Hepatocyte (in vitro differentiated cells): ENCODE measurements at regions not wholly inside any gene's neighbourhood (a gene's known extent, or its start where the extent isn't known, plus 50 kb on each side); places are given as distances from the start of the nearest gene placed in this dataset.

Source experiments
- CTCF ChIP-seq: fragments of 200-600 bp; sonication (generic); IDR thresholded peaks from 2 replicates; pipeline ENCODE4 v1.5.1; 2016; ENCODE audit warnings: antibody characterized with exemption, mild to moderate bottlenecking; ENCODE audit not compliant: poor library complexity
- EZH2 ChIP-seq: fragments of 200-600 bp; sonication (generic); IDR thresholded peaks from 2 replicates; pipeline ENCODE4 v1.6.1; 2016; ENCODE audit warnings: antibody characterized with exemption, mild to moderate bottlenecking, borderline replicate concordance

GRCh38 chr5:153116916-153117315, 373.6 kb upstream of the GRIA1 start:
- no peak for TF ChIP-seq CTCF
- TF ChIP-seq EZH2 = no peak
